HG02981 (cell line): ENCODE measurements at regions not wholly inside any gene's neighbourhood (a gene's known extent, or its start where the extent isn't known, plus 50 kb on each side); places are given as distances from the start of the nearest gene placed in this dataset.

Source experiments
- ATAC-seq: cut with Tn5 transposase; IDR thresholded peaks from one replicate; pipeline ENCODE4 v1.9.1; 2021; ENCODE audit warnings: mild to moderate bottlenecking, moderate library complexity; ENCODE audit not compliant: unreplicated experiment

GRCh38 chr6:141029908-141030307 is 1102.8 kb upstream of the GJE1 start:
- ATAC-seq = no peak

- no peak for ATAC-seq
Observed at GRCh38 chr6:141028791-141029280, 1103.9 kb upstream of the GJE1 start.

- ATAC-seq = no peak
Observed at GRCh38 chr6:141026504-141026903, 1106.2 kb upstream of the GJE1 start.

GRCh38 chr6:141024526-141024925 is 1108.2 kb upstream of the GJE1 start:
- ATAC-seq = no peak

- ATAC-seq = no peak
Observed at GRCh38 chr6:141017941-141018340, 1114.8 kb upstream of the GJE1 start.

- ATAC-seq = no peak
Observed at GRCh38 chr6:141000917-141001316, 1131.8 kb upstream of the GJE1 start.

- ATAC-seq = no peak
Observed at GRCh38 chr6:140993515-140993914, 1139.2 kb upstream of the GJE1 start.

- ATAC-seq = no peak
Observed at GRCh38 chr6:140992678-140993077, 1140.0 kb upstream of the GJE1 start.

GRCh38 chr6:140988780-140989179 is 1143.9 kb upstream of the GJE1 start:
- ATAC-seq = no peak

GRCh38 chr6:140987364-140988155 is 1145.2 kb upstream of the GJE1 start:
- ATAC-seq = no peak

GRCh38 chr6:140985679-140986275 is 1146.9 kb upstream of the GJE1 start:
- no peak for ATAC-seq

GRCh38 chr6:140980265-140980887 is 1152.3 kb upstream of the GJE1 start:
- ATAC-seq = no peak

GRCh38 chr6:140979642-140980091 is 1153.1 kb upstream of the GJE1 start:
- ATAC-seq = no peak

- ATAC-seq = no peak
Observed at GRCh38 chr6:140977403-140977802, 1155.3 kb upstream of the GJE1 start.

GRCh38 chr6:140976806-140977205 is 1155.9 kb upstream of the GJE1 start:
- ATAC-seq = no peak

GRCh38 chr6:140970485-140970884 is 1162.2 kb upstream of the GJE1 start:
- ATAC-seq = no peak

GRCh38 chr6:140968062-140968461 is 1164.7 kb upstream of the GJE1 start:
- ATAC-seq = no peak

GRCh38 chr6:140966676-140967075 is 1166.0 kb upstream of the GJE1 start:
- no peak for ATAC-seq

- no peak for ATAC-seq
Observed at GRCh38 chr6:140960566-140960965, 1172.2 kb upstream of the GJE1 start.

GRCh38 chr6:140957386-140957785 is 1175.3 kb upstream of the GJE1 start:
- no peak for ATAC-seq

- no peak for ATAC-seq
Observed at GRCh38 chr6:140956571-140957369, 1176.0 kb upstream of the GJE1 start.
